Loucy (cell line): ENCODE measurements at regions not wholly inside any gene's neighbourhood (a gene's known extent, or its start where the extent isn't known, plus 50 kb on each side); places are given as distances from the start of the nearest gene placed in this dataset.

Source experiments
- EZH2phosphoT487 ChIP-seq: fragments of 200-600 bp; IDR thresholded peaks from 2 replicates; pipeline ENCODE4 v1.6.1; 2018; ENCODE audit warnings: antibody characterized with exemption, mild to moderate bottlenecking, moderate library complexity, borderline replicate concordance
- TF ChIP-seq, protein P1 (sequence below): fragments of 200-600 bp; sonication (generic); conservative IDR thresholded peaks from 2 replicates; pipeline ENCODE4 v1.5.1; 2014; ENCODE audit warnings: mild to moderate bottlenecking, antibody characterized with exemption, low read length

DNA sequence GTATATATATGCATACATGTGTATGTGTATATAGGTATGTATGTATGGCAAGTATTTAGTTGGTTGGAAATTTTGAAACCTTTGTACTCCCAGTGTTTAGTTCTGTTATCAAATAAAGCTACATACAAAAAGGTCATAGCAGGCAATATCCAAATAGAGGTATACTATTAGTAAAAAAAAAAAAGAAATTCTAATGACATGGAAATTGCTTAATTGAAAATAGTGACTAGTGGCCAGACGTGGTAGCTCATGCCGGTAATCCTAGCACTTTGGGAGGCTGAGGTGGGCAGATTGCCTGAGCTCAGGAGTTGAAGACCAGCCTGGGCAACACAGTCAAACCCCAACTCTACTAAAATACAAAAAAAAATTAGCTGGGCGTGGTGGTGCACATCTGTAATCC is 351.6 kb upstream of the NR5A2 start:
- TF ChIP-seq EZH2phosphoT487 = no peak
- TF ChIP-seq, protein P1, sequence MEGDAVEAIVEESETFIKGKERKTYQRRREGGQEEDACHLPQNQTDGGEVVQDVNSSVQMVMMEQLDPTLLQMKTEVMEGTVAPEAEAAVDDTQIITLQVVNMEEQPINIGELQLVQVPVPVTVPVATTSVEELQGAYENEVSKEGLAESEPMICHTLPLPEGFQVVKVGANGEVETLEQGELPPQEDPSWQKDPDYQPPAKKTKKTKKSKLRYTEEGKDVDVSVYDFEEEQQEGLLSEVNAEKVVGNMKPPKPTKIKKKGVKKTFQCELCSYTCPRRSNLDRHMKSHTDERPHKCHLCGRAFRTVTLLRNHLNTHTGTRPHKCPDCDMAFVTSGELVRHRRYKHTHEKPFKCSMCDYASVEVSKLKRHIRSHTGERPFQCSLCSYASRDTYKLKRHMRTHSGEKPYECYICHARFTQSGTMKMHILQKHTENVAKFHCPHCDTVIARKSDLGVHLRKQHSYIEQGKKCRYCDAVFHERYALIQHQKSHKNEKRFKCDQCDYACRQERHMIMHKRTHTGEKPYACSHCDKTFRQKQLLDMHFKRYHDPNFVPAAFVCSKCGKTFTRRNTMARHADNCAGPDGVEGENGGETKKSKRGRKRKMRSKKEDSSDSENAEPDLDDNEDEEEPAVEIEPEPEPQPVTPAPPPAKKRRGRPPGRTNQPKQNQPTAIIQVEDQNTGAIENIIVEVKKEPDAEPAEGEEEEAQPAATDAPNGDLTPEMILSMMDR = peak; percentile 15; the same call in 1 of the 2 replicates
